Retinal pigment epithelial cell (primary cell): ENCODE measurements at regions not wholly inside any gene's neighbourhood (a gene's known extent, or its start where the extent isn't known, plus 50 kb on each side); places are given as distances from the start of the nearest gene placed in this dataset.

Experiments
- DNase-seq: peaks from one replicate; pipeline ENCODE4 v3.0.0-alpha.2; 2010; ENCODE audit warnings: low read depth
- H3K4me3 ChIP-seq: 2 replicates; pipeline ENCODE4 v1.5.1; 2011; ENCODE audit warnings: mild to moderate bottlenecking, low read length, control low read depth, moderate library complexity
- CTCF ChIP-seq: conservative IDR thresholded peaks from 2 replicates; pipeline ENCODE4 v1.5.1; 2011; ENCODE audit warnings: low read depth, low read length, control low read depth, inconsistent platforms

- TF ChIP-seq CTCF: no peak
Observed at GRCh38 chr22:46092670-46093410, 57.5 kb upstream of the PPARA start.

GRCh38 chr22:46093796-46094195 is 56.5 kb upstream of the PPARA start:
- TF ChIP-seq CTCF: no peak
- no peak overlapping the region for H3K4me3 ChIP-seq
- no peak for DNase-seq

More at GRCh38 chr22:46092670-46093410, 57.5 kb upstream of the PPARA start:
- no peak overlapping the region for H3K4me3 ChIP-seq
- DNase-seq: no peak

- DNase-seq: no peak
- no peak for TF ChIP-seq CTCF
- H3K4me3 ChIP-seq: no peak overlapping the region
Observed at GRCh38 chr22:46094676-46095075, 55.6 kb upstream of the PPARA start.

- no peak for DNase-seq
- no peak overlapping the region for H3K4me3 ChIP-seq
- TF ChIP-seq CTCF: no peak
Observed at GRCh38 chr22:46096051-46096450, 54.3 kb upstream of the PPARA start.

GRCh38 chr22:46096706-46097230 is 53.6 kb upstream of the PPARA start:
- DNase-seq: no peak
- H3K4me3 ChIP-seq: no peak overlapping the region
- no peak for TF ChIP-seq CTCF

- H3K4me3 ChIP-seq: no peak overlapping the region
- TF ChIP-seq CTCF: no peak
- no peak for DNase-seq
Observed at GRCh38 chr22:46097268-46097900, 52.9 kb upstream of the PPARA start.
